GM21786 (cell line): ENCODE measurements at regions not wholly inside any gene's neighbourhood (a gene's known extent, or its start where the extent isn't known, plus 50 kb on each side); places are given as distances from the start of the nearest gene placed in this dataset.

Experiments
- ATAC-seq: cut with Tn5 transposase; IDR thresholded peaks from one replicate; pipeline ENCODE4 v1.9.1; 2021; ENCODE audit not compliant: unreplicated experiment

- ATAC-seq: no peak
These were observed 137.7 kb upstream of the LRFN2 start for GRCh38 chr6:40724886-40725285.

- no peak for ATAC-seq
These were observed 136.8 kb upstream of the LRFN2 start for GRCh38 chr6:40723967-40724366.

GRCh38 chr6:40722553-40723258 is 135.5 kb upstream of the LRFN2 start:
- no peak for ATAC-seq

GRCh38 chr6:40722091-40722490 is 134.9 kb upstream of the LRFN2 start:
- ATAC-seq: no peak

GRCh38 chr6:40721271-40721952 is 134.2 kb upstream of the LRFN2 start:
- ATAC-seq: no peak

GRCh38 chr6:40720375-40720748 is 133.2 kb upstream of the LRFN2 start:
- no peak for ATAC-seq

GRCh38 chr6:40719671-40720374 is 132.7 kb upstream of the LRFN2 start:
- peak; percentile 79 for ATAC-seq

- ATAC-seq: no peak
These were observed 131.2 kb upstream of the LRFN2 start for GRCh38 chr6:40718401-40718800.

- ATAC-seq: no peak
These were observed 130.4 kb upstream of the LRFN2 start for GRCh38 chr6:40717411-40718057.

GRCh38 chr6:40715570-40716403 is 128.6 kb upstream of the LRFN2 start:
- ATAC-seq: no peak

- no peak for ATAC-seq
These were observed 127.7 kb upstream of the LRFN2 start for GRCh38 chr6:40714576-40715564.

- ATAC-seq: no peak
These were observed 127.0 kb upstream of the LRFN2 start for GRCh38 chr6:40714143-40714542.

- no peak for ATAC-seq
These were observed 126.0 kb upstream of the LRFN2 start for GRCh38 chr6:40713002-40713719.

- no peak for ATAC-seq
These were observed 123.6 kb upstream of the LRFN2 start for GRCh38 chr6:40710626-40711330.

GRCh38 chr6:40708049-40708448 is 120.9 kb upstream of the LRFN2 start:
- no peak for ATAC-seq

- ATAC-seq: no peak
These were observed 119.0 kb upstream of the LRFN2 start for GRCh38 chr6:40706178-40706577.

- ATAC-seq: no peak
These were observed 118.2 kb upstream of the LRFN2 start for GRCh38 chr6:40705354-40705753.

GRCh38 chr6:40701352-40702007 is 114.3 kb upstream of the LRFN2 start:
- no peak for ATAC-seq
